Osteocyte (in vitro differentiated cells): ENCODE measurements at regions not wholly inside any gene's neighbourhood (a gene's known extent, or its start where the extent isn't known, plus 50 kb on each side); places are given as distances from the start of the nearest gene placed in this dataset.

ENCODE experiments used
- DNase-seq: peaks from one replicate; pipeline ENCODE4 v3.0.0; 2021; ENCODE audit warnings: mixed read lengths; ENCODE audit not compliant: unreplicated experiment; ENCODE audit errors: extremely low spot score
- H3K27ac Mint-ChIP-seq: one replicate; pipeline ENCODE4 v1.8.0; 2021; ENCODE audit warnings: mild to moderate bottlenecking, mixed read lengths; ENCODE audit not compliant: unreplicated experiment
- H3K27me3 Mint-ChIP-seq: one replicate; pipeline ENCODE4 v1.8.0; 2021; ENCODE audit warnings: mixed read lengths; ENCODE audit not compliant: unreplicated experiment
- H3K36me3 Mint-ChIP-seq: one replicate; pipeline ENCODE4 v1.8.0; 2021; ENCODE audit warnings: mixed read lengths; ENCODE audit not compliant: unreplicated experiment
- H3K4me1 Mint-ChIP-seq: one replicate; pipeline ENCODE4 v1.8.0; 2021; ENCODE audit warnings: mixed read lengths; ENCODE audit not compliant: unreplicated experiment
- H3K4me3 Mint-ChIP-seq: one replicate; pipeline ENCODE4 v1.8.0; 2021; ENCODE audit warnings: mild to moderate bottlenecking, moderate library complexity, mixed read lengths; ENCODE audit not compliant: unreplicated experiment
- H3K9me3 Mint-ChIP-seq: one replicate; pipeline ENCODE4 v1.8.0; 2021; ENCODE audit warnings: mixed read lengths; ENCODE audit not compliant: unreplicated experiment
- CTCF ChIP-seq: fragments of 200-600 bp; sonication (generic); IDR thresholded peaks from 2 replicates; pipeline ENCODE4 v1.5.0; 2021; ENCODE audit warnings: antibody characterized with exemption, mild to moderate bottlenecking, moderate library complexity

GRCh38 chr5:116841734-116842133 lies 267.1 kb upstream of the SEMA6A start:
- H3K4me1 Mint-ChIP-seq: no peaks in the 10 kb centered on the region
- TF ChIP-seq CTCF: no peak
- no peak overlapping the region for H3K27ac Mint-ChIP-seq

GRCh38 chr5:116838011-116838536 lies 263.5 kb upstream of the SEMA6A start:
- no peak for DNase-seq
- Mint-ChIP-seq H3K4me1 (no peaks in the 10 kb centered on the region), H3K27me3 (no peaks in the 10 kb centered on the region), H3K36me3 (no peaks in the 10 kb centered on the region), H3K27ac (no peak overlapping the region), H3K4me3 (no peak overlapping the region), H3K9me3 (no peaks in the 10 kb centered on the region)
- TF ChIP-seq CTCF: no peak

More at GRCh38 chr5:116841734-116842133, 267.1 kb upstream of the SEMA6A start:
- DNase-seq: no peak
- Mint-ChIP-seq H3K9me3 (no peaks in the 10 kb centered on the region), H3K4me3 (no peak overlapping the region), H3K36me3 (no peaks in the 10 kb centered on the region), H3K27me3 (no peaks in the 10 kb centered on the region)

GRCh38 chr5:116834796-116835515 lies 260.3 kb upstream of the SEMA6A start:
- Mint-ChIP-seq H3K4me3 (no peak overlapping the region), H3K27ac (no peak overlapping the region), H3K9me3 (no peaks in the 10 kb centered on the region), H3K27me3 (peaks cover 6% of the 10 kb centered on the region), H3K4me1 (no peaks in the 10 kb centered on the region), H3K36me3 (no peaks in the 10 kb centered on the region)
- DNase-seq: no peak
- TF ChIP-seq CTCF: no peak

- no peak overlapping the region for H3K27ac Mint-ChIP-seq
- H3K4me3 Mint-ChIP-seq: no peak overlapping the region
- H3K9me3 Mint-ChIP-seq: no peaks in the 10 kb centered on the region
- H3K36me3 Mint-ChIP-seq: no peaks in the 10 kb centered on the region
- no peak for TF ChIP-seq CTCF
- peaks cover 7% of the 10 kb centered on the region for H3K27me3 Mint-ChIP-seq
- H3K4me1 Mint-ChIP-seq: no peaks in the 10 kb centered on the region
- no peak for DNase-seq
These were observed 255.5 kb upstream of the SEMA6A start for GRCh38 chr5:116830079-116830478.

GRCh38 chr5:116827078-116827477 lies 252.5 kb upstream of the SEMA6A start:
- no peak for TF ChIP-seq CTCF
- H3K27ac Mint-ChIP-seq: no peak overlapping the region
- H3K36me3 Mint-ChIP-seq: no peaks in the 10 kb centered on the region
- H3K4me1 Mint-ChIP-seq: no peaks in the 10 kb centered on the region
- H3K27me3 Mint-ChIP-seq: peaks cover 7% of the 10 kb centered on the region
- no peaks in the 10 kb centered on the region for H3K9me3 Mint-ChIP-seq
- no peak overlapping the region for H3K4me3 Mint-ChIP-seq
- DNase-seq: no peak
